Esophagus squamous epithelium (tissue), 5 donors: ENCODE measurements at regions not wholly inside any gene's neighbourhood (a gene's known extent, or its start where the extent isn't known, plus 50 kb on each side); places are given as distances from the start of the nearest gene placed in this dataset.

Experiments
- DNase-seq: peaks from one replicate; lab custom pipeline; 2025; lab: John Stamatoyannopoulos, UW
- H3K27ac ChIP-seq, 4 donors: fragments of 200-600 bp; sonication (generic); one replicate each; pipeline ENCODE4 v1.5.1; 2016 to 2019; ENCODE audit warnings: mild to moderate bottlenecking in 1 of 4
- H3K27me3 ChIP-seq, 4 donors: fragments of 200-600 bp; sonication (generic); 1 replicate in 3 of 4; 2 replicates in 1 of 4; pipeline versions ENCODE4 v1.5.1 to v1.6.0; 2017 to 2021; ENCODE audit warnings: antibody characterized with exemption in 1 of 4
- H3K36me3 ChIP-seq, 3 donors: fragments of 200-600 bp; sonication (generic); one replicate each; pipeline ENCODE4 v1.5.1; 2016 to 2019
- H3K4me1 ChIP-seq, 3 donors: fragments of 200-600 bp; sonication (generic); one replicate each; pipeline ENCODE4 v1.5.1; 2017 to 2019
- H3K4me3 ChIP-seq, 4 donors: fragments of 200-600 bp; sonication (generic); 1 replicate in 3 of 4; 2 replicates in 1 of 4; pipeline ENCODE4 v1.5.1; 2016 to 2019; ENCODE audit warnings: mild to moderate bottlenecking in 2 of 4, moderate library complexity in 1 of 4
- H3K9me3 ChIP-seq, 3 donors: fragments of 200-600 bp; sonication (generic); one replicate each; pipeline ENCODE4 v1.5.1; 2016 to 2019
- POLR2A ChIP-seq, 4 donors: fragments of 450-650 bp; IDR thresholded peaks; one replicate each; pipeline ENCODE4 v1.6.1; 2017; ENCODE audit warnings: antibody characterized with exemption in 4 of 4, mild to moderate bottlenecking in 4 of 4, moderate library complexity in 3 of 4
- WGBS, 2 donors: methylation state at CpG; one replicate each; pipeline ENCODE4 v1.1.5; 2018; 5-methylcytosine and 5-hydroxymethylcytosine counted together
- intact Hi-C: fragments of 100-400 bp; cut with DNase I; formaldehyde crosslinking; loops from one replicate; pipeline ENCODE4 v1.15.0; 2022
- TF ChIP-seq, protein P1 (sequence below), 6 experiments: fragments of 450-650 bp in 4 of 6; fragments of 200-600 bp in 2 of 6; sonication (generic) in 2 of 6; IDR thresholded peaks; one replicate each; pipeline ENCODE4 v1.5.1; 2016 to 2019; ENCODE audit warnings: antibody characterized with exemption in 6 of 6, mild to moderate bottlenecking in 4 of 6, moderate library complexity in 4 of 6
- donor health status: DM: yes; HTN: yes; CAD: no.

DNA sequence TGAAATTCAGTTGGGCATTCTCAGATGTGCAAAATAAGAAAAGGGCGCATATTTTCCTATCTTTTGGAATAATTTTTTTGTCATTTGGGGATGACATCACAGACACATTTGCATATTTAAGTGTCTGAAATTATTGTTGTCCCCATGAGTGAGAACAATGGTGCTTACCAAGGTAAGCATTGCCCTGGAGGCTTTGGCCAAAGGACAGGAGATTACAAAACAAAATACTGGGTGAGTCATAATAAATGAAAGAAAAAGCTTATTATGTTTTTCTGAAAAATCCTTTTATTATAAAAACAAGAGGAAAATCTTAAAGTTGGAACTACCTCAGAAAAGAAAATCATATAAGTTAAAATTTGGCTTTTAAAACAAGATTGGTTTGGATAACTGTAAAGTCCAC, 254.9 kb downstream of the BTG1 start:
- no peak overlapping the region for H3K27ac ChIP-seq
- no peaks in the 10 kb centered on the region for H3K9me3 ChIP-seq
- H3K27me3 ChIP-seq, result no peaks in the 10 kb centered on the region
- TF ChIP-seq, protein P1, sequence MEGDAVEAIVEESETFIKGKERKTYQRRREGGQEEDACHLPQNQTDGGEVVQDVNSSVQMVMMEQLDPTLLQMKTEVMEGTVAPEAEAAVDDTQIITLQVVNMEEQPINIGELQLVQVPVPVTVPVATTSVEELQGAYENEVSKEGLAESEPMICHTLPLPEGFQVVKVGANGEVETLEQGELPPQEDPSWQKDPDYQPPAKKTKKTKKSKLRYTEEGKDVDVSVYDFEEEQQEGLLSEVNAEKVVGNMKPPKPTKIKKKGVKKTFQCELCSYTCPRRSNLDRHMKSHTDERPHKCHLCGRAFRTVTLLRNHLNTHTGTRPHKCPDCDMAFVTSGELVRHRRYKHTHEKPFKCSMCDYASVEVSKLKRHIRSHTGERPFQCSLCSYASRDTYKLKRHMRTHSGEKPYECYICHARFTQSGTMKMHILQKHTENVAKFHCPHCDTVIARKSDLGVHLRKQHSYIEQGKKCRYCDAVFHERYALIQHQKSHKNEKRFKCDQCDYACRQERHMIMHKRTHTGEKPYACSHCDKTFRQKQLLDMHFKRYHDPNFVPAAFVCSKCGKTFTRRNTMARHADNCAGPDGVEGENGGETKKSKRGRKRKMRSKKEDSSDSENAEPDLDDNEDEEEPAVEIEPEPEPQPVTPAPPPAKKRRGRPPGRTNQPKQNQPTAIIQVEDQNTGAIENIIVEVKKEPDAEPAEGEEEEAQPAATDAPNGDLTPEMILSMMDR (IDR thresholded peaks at IDR 0.05), result no peak
- TF ChIP-seq POLR2A (IDR thresholded peaks at IDR 0.05), result no peak
- intact Hi-C loops, result no loop called here
- no peaks in the 10 kb centered on the region for H3K36me3 ChIP-seq
- DNase-seq, result no peak
- H3K4me3 ChIP-seq, result no peak overlapping the region
- peaks cover 0 to 18% (median 0%) of the 10 kb centered on the region in 3 donors for H3K4me1 ChIP-seq
- 74 to 94% methylated on average over 1 of the region's 1 CpG for WGBS, 2 donors

DNA sequence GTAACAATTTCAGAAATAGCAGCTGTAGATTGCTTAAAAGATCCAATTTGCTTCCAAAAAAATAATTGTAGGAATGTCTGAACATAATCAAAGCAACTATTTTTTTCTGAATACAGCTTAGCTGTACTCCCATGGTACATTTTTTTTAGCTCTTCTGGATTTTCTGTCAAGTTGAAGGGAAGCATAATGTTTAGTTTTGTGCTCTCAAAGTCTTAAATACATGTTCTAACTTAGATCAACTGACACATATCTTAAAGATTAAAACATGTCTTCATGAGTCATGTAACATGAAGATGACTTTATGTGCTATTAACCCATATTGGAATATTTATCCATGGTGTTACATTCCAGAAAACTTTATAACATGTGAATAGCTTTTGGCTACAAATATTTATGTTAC, 255.7 kb downstream of the BTG1 start:
- TF ChIP-seq POLR2A (IDR thresholded peaks at IDR 0.05), result no peak
- TF ChIP-seq, protein P1 (IDR thresholded peaks at IDR 0.05), result no peak
- no peaks in the 10 kb centered on the region for H3K36me3 ChIP-seq
- H3K9me3 ChIP-seq, result no peaks in the 10 kb centered on the region
- peaks cover 0 to 18% (median 0%) of the 10 kb centered on the region in 3 donors for H3K4me1 ChIP-seq
- H3K4me3 ChIP-seq, result no peak overlapping the region
- no peaks in the 10 kb centered on the region for H3K27me3 ChIP-seq
- intact Hi-C loops, result no loop called here
- no peak overlapping the region for H3K27ac ChIP-seq
- DNase-seq, result no peak

DNA sequence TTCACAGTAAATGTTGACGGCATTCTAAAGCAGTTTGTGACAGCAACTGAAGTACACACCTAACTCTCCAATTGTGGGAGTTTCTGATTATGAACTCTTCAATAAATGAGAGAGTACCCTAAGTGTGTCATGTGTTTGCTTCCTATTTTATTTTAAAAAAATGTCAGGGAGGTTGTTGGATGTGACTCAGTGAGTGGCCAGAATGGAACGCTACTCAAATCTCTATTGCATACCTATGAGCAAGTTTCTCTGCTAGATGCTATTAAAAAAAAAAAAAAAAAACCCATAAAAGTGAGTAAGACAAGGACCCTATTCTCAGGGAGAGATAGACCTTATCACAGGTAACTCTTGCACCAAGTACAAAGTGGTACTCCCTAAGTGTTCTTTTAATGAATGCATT, 256.6 kb downstream of the BTG1 start:
- no peak for TF ChIP-seq POLR2A (IDR thresholded peaks at IDR 0.05)
- TF ChIP-seq, protein P1 (IDR thresholded peaks at IDR 0.05), result no peak
- H3K36me3 ChIP-seq, result no peaks in the 10 kb centered on the region
- H3K9me3 ChIP-seq, result no peaks in the 10 kb centered on the region
- DNase-seq, result no peak
- peaks cover 0 to 18% (median 0%) of the 10 kb centered on the region in 3 donors for H3K4me1 ChIP-seq
- 56 to 89% methylated on average over 2 of the region's 2 CpGs for WGBS, 2 donors
- intact Hi-C loops, result no loop called here
- no peak overlapping the region for H3K27ac ChIP-seq
- no peaks in the 10 kb centered on the region for H3K27me3 ChIP-seq
- no peak overlapping the region for H3K4me3 ChIP-seq

DNA sequence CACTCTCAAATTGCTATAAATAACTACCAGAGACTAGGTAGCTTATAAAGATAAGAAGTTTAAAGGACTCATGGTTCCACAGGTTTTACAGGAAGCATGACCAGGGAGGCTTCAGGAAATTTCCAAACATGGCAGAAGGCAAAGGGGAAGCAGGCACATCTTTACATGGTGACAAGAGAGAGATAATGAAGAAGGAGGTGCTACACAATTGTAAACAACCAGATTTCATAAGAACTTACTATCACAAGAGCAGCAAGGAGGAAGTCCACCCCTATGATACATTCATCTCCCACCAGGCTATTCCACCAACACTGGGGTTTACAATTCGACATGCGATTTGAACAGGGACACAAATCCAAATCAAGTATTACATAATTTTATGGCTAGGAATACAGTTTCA, 257.7 kb downstream of the BTG1 start:
- WGBS, 2 donors, result 93 to 94% methylated on average over 2 of the region's 2 CpGs
- intact Hi-C loops, result no loop called here
- no peaks in the 10 kb centered on the region for H3K27me3 ChIP-seq
- H3K9me3 ChIP-seq, result no peaks in the 10 kb centered on the region
- no peaks in the 10 kb centered on the region for H3K36me3 ChIP-seq
- no peak overlapping the region for H3K27ac ChIP-seq
- no peak for DNase-seq
- H3K4me3 ChIP-seq, result no peak overlapping the region
- no peak for TF ChIP-seq POLR2A (IDR thresholded peaks at IDR 0.05)
- TF ChIP-seq, protein P1 (IDR thresholded peaks at IDR 0.05), result no peak
- H3K4me1 ChIP-seq, result peaks cover 0 to 18% (median 0%) of the 10 kb centered on the region in 3 donors

DNA sequence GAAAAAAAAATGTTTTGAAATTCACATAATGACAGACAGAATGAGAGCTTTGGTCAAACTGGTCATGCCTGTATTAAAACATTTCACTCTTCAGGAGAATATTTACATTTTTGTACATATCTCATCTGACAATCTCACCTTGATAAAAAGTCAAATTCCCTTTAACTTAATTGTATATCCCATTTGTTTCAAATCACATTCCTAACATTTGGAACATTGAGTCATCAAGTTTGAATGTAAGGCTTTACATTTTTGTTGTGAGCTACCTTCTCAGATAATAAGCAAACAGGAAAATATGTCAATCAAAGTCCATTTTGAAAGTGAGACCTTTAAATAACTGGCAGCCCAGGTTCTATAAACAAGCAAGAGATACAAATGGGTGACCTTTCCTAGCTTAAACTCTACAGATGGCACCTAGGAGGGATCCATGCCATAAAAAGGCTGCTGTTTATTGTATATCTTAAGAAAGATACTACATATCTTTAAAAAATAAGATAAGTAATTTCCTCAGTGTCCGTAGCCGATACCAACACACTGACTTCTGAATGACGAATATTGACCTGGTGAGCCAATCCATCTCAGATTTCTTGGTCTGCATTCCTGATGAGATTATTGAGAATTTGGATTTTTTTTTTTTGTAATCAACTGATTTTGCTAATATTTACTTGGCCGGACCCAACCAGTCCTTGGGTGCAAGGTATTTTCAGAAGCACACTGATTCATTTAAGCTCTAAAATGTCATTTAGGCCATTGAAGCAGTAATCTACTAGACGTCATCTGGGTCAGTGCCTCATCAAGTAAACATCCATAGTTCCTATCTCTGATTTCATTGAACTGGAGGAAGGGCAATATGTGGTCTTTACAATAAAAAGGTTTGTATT, 259.6 kb downstream of the BTG1 start:
- H3K9me3 ChIP-seq, result no peaks in the 10 kb centered on the region
- peaks cover 0 to 12% (median 0%) of the 10 kb centered on the region in 3 donors for H3K4me1 ChIP-seq
- no peak overlapping the region for H3K4me3 ChIP-seq
- DNase-seq, result no peak
- intact Hi-C loops, result no loop called here
- no peaks in the 10 kb centered on the region for H3K27me3 ChIP-seq
- TF ChIP-seq POLR2A (IDR thresholded peaks at IDR 0.05), result no peak
- TF ChIP-seq, protein P1 (IDR thresholded peaks at IDR 0.05), result no peak
- no peaks in the 10 kb centered on the region for H3K36me3 ChIP-seq
- H3K27ac ChIP-seq, result no peak overlapping the region
- WGBS, 2 donors, result 90 to 96% methylated on average over 5 of the region's 5 CpGs
